ENCODE measurements at regions not wholly inside any gene's neighbourhood (a gene's known extent, or its start where the extent isn't known, plus 50 kb on each side); places are given as distances from the start of the nearest gene placed in this dataset.

- DNase-seq (ENCODE audit: low read depth) = peak; percentile 9
- no peak for TF ChIP-seq CTCF (IDR thresholded peaks at IDR 0.05; ENCODE audit: insufficient read depth, low read length)
- H3K4me3 ChIP-seq (ENCODE audit: low read depth, low read length) = no peak overlapping the region
These were observed 271.3 kb downstream of the ZSWIM6 start for GRCh38 chr5:61603211-61603908.

GRCh38 chr5:61604076-61605025 lies 272.3 kb downstream of the ZSWIM6 start:
- H3K4me3 ChIP-seq (ENCODE audit: low read depth, low read length) = no peak overlapping the region
- DNase-seq (ENCODE audit: low read depth) = no peak
- TF ChIP-seq CTCF (IDR thresholded peaks at IDR 0.05; ENCODE audit: insufficient read depth, low read length) = no peak

- no peak overlapping the region for H3K4me3 ChIP-seq (ENCODE audit: low read depth, low read length)
- TF ChIP-seq CTCF (IDR thresholded peaks at IDR 0.05; ENCODE audit: insufficient read depth, low read length) = no peak
- DNase-seq (ENCODE audit: low read depth) = no peak
These were observed 278.0 kb downstream of the ZSWIM6 start for GRCh38 chr5:61609840-61610677.

- H3K4me3 ChIP-seq (ENCODE audit: low read depth, low read length) = no peak overlapping the region
- no peak for TF ChIP-seq CTCF (IDR thresholded peaks at IDR 0.05; ENCODE audit: insufficient read depth, low read length)
- DNase-seq (ENCODE audit: low read depth) = no peak
These were observed 278.6 kb downstream of the ZSWIM6 start for GRCh38 chr5:61610678-61611024.

- no peak for DNase-seq (ENCODE audit: low read depth)
- no peak for TF ChIP-seq CTCF (IDR thresholded peaks at IDR 0.05; ENCODE audit: insufficient read depth, low read length)
- H3K4me3 ChIP-seq (ENCODE audit: low read depth, low read length) = no peak overlapping the region
These were observed 280.4 kb downstream of the ZSWIM6 start for GRCh38 chr5:61612431-61612830.

GRCh38 chr5:61613679-61614078 lies 281.6 kb downstream of the ZSWIM6 start:
- TF ChIP-seq CTCF (IDR thresholded peaks at IDR 0.05; ENCODE audit: insufficient read depth, low read length) = no peak
- no peak for DNase-seq (ENCODE audit: low read depth)
- no peak overlapping the region for H3K4me3 ChIP-seq (ENCODE audit: low read depth, low read length)

All from fibroblast of the aortic adventitia (primary cell).